Ovary (tissue), 7 donors: ENCODE measurements at regions not wholly inside any gene's neighbourhood (a gene's known extent, or its start where the extent isn't known, plus 50 kb on each side); places are given as distances from the start of the nearest gene placed in this dataset.

Source experiments
- DNase-seq, 5 donors: peaks; one replicate each; pipeline ENCODE4 v3.0.0-alpha.2; 2019 to 2020
- H3K27ac ChIP-seq, 2 donors: fragments of 200-600 bp; one replicate each; pipeline versions ENCODE4 v1.5.1 to v1.8.0; 2019 to 2022
- H3K27me3 ChIP-seq: fragments of 200-600 bp; one replicate; pipeline ENCODE4 v1.8.0; 2022
- H3K36me3 ChIP-seq: fragments of 200-600 bp; sonication (generic); one replicate; pipeline ENCODE4 v1.5.1; 2019
- H3K4me1 ChIP-seq: one replicate; pipeline ENCODE4 v1.8.1; 2013; ENCODE audit warnings: mild to moderate bottlenecking, moderate library complexity; ENCODE audit not compliant: insufficient read depth
- H3K4me3 ChIP-seq: fragments of 200-600 bp; sonication (generic); one replicate; pipeline ENCODE4 v1.5.1; 2017
- H3K9me3 ChIP-seq, 2 donors: fragments of 200-600 bp in 1 of 2; sonication (generic) in 1 of 2; one replicate each; pipeline versions ENCODE4 v1.5.1 to v1.8.1; 2013 to 2019; ENCODE audit warnings: mild to moderate bottlenecking in 1 of 2, moderate library complexity in 1 of 2
- EP300 ChIP-seq: sonication (generic); formaldehyde crosslinking; IDR thresholded peaks from one replicate; pipeline ENCODE4 v1.6.1; 2017; ENCODE audit warnings: antibody characterized with exemption
- POLR2A ChIP-seq: fragments of 450-650 bp; IDR thresholded peaks from one replicate; pipeline ENCODE4 v1.6.1; 2017; ENCODE audit warnings: antibody characterized with exemption, mild to moderate bottlenecking, moderate library complexity
- intact Hi-C, 4 donors: fragments of 100-400 bp; cut with DNase I; formaldehyde crosslinking; loops; one replicate each; pipeline versions ENCODE4 v1.11.0 to v1.15.1; 2022 to 2023
- TF ChIP-seq, protein P1 (sequence below), 3 donors: fragments of 450-650 bp in 2 of 3; fragments of 200-600 bp in 1 of 3; IDR thresholded peaks; one replicate each; pipeline versions ENCODE4 v1.5.1 to v1.8.0; 2016 to 2022; ENCODE audit warnings: antibody characterized with exemption in 3 of 3, mild to moderate bottlenecking in 1 of 3
- donor health status: DM: no; HTN: no; CAD: no; lungs with moderate emphysema.
- donor health status: DM: no; HTN: no; CAD: no.
- donor health status: Bipolar disorder and iron deficiency.
- donor health status: DM: no; HTN: no; CAD: no.
- donor health status: DM: yes; HTN: yes; CAD: no.

DNA sequence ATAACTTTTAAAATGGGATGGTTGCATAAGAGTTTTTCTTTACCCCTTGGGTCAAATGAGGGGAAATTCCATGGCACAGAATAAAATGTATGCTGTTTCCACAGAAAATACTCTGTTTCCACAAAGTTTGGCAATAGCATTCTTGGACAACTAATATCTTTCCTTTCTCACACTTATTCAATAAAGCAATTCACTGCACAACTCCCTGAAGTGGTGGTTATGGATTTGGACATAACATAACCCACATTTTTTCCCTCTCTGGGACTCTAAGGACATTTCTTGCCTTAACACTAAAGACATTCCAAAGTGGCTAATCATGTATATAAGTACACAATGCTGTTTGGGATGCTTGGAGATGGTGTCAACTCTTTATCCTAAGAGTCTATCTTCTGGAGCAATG, 51.7 kb upstream of the GPM6B start:
- Histone ChIP-seq H3K4me1 (no peaks in the 10 kb centered on the region), H3K27ac (no peak overlapping the region), H3K4me3 (no peak overlapping the region), H3K9me3 (no peaks in the 10 kb centered on the region), H3K36me3 (no peaks in the 10 kb centered on the region), H3K27me3 (no peaks in the 10 kb centered on the region)
- intact Hi-C loops, result no loop called here
- TF ChIP-seq POLR2A (no peak), EP300 (no peak)
- TF ChIP-seq, protein P1, sequence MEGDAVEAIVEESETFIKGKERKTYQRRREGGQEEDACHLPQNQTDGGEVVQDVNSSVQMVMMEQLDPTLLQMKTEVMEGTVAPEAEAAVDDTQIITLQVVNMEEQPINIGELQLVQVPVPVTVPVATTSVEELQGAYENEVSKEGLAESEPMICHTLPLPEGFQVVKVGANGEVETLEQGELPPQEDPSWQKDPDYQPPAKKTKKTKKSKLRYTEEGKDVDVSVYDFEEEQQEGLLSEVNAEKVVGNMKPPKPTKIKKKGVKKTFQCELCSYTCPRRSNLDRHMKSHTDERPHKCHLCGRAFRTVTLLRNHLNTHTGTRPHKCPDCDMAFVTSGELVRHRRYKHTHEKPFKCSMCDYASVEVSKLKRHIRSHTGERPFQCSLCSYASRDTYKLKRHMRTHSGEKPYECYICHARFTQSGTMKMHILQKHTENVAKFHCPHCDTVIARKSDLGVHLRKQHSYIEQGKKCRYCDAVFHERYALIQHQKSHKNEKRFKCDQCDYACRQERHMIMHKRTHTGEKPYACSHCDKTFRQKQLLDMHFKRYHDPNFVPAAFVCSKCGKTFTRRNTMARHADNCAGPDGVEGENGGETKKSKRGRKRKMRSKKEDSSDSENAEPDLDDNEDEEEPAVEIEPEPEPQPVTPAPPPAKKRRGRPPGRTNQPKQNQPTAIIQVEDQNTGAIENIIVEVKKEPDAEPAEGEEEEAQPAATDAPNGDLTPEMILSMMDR (IDR thresholded peaks at IDR 0.05), result no peak
- no peak for DNase-seq
